ENCODE measurements at regions not wholly inside any gene's neighbourhood (a gene's known extent, or its start where the extent isn't known, plus 50 kb on each side); places are given as distances from the start of the nearest gene placed in this dataset.

DNA sequence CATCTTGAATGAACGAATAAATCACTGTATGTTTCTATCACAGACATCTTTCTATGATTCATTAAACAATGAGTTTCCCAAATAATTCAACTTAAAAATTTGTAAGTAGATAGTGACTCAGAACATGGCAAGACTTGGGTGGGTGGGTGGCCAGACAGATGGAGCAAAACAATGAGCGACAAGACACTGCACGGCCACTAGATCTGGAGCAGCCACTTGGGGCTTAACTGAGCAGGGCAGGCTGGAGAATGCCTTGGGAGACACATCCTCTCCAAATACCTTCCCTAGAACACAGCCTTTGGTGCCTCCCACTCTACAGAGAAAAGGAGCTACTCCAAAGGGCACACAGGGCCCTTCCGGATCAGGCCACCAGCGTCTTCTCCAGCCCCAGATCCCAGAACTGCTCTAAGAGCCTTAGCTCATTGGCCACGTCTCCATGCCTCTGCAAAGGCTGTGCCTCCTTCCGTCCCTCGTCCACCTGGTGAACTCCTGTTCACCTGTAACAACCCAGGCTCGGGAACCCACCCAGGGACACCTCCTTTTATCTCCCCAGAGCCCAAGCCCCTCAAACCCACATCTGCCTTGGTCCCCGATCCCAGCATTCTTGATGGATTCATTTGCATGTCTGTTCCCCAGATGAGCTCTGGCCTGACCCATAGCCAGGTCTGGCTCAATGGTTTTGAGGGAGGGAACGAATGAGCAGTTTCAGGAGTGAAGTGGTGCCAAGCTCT is 134.9 kb upstream of the IQSEC1 start:
- DNase-seq = no peak

DNA sequence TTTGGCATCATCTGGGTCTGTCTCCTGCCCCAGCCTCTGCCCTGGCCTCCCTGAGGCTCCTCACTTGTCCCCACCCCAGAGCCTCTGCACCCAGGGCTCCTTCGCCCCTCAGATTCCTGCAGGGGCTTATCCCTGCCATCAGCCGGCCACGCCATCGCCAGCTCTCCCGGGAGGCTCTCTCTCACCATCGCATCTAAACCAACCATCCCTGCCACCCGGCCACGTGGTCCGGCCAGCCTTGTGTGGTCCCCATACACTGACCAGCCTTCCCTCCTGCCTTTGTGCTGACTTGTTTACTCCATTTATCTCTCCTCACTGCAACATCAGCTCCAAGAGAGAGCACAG is 134.3 kb upstream of the IQSEC1 start:
- no peak for DNase-seq

DNA sequence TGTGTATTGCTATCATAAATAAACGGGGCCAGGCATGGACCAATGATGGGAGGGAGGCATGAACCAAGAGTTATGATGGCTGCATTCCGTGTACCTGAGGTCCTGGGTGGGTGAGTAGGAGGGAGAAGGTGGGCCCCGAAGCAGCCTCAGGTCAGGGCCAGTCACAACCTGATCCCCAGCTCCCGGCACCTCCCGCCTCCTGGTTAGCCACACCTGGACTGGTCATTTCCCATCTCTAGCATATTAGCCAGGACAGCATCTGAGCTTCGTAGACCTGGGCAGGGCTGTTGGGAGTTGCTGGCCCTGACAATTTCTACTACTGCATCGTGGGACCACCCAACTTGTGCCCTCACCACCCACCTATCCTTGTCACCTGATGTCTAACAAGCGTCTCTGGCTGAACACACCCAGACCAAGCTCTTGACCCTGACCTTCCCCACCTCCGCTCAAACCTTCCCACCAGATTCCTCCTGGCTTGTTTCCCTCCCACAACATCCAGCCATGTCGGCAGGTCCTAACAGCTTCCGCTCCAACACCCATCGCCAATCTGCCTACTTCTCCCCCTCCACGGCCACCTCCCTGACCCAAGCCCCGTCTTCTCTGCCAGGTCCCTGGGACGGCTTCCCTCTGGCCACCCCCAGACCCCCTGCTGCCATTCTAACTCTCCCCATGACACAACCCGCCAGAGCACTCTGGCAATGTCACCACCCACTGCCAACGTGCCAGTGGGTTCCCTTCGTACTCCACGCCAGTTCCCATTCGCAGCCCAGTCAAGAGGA is 133.8 kb upstream of the IQSEC1 start:
- no peak for DNase-seq

DNA sequence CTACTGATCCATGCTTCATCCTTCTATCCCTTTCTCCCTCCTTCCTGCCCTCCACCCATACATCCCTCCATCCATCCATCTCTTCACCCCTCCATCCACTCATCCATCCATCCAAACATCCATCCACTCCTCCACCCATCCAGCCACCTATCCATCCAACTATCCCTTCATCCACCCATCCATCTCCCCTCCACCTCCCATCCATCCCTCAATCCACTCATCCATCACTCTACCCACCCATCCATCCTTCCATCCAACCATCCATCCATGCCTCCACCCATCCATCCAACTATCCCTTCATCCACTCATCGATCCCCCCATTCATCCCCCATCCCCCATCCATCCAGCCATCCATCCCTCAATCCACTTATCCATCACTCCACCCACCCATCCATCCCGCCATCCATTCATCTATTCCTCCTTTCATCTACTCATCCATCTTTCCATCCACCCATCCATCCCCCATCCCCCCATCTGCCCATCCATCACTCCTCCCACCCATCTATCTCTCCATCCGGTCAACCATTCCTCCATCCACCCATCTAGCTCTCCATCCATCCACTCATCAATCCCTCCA is 132.4 kb upstream of the IQSEC1 start:
- no peak for DNase-seq

DNA sequence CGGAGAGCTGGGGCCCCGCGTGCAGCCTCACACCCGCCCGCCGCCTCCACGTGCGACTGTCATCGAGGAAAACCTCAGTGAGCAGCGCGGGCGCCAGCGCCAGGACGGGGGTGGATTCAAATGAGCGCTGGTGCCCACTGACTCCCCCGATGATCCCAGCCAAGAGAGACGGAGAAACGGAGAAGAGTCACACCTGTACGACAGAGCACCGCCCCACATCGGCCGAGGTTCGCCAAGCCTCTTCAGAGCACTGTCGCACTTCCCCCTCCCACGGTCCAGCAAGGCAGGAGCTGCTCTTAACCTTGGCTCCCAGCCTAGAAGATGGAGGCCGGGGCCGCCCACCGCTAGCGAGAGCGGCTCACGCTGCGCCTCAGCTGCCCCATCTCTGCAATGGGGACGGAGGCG is 130.9 kb upstream of the IQSEC1 start:
- no peak for DNase-seq

DNA sequence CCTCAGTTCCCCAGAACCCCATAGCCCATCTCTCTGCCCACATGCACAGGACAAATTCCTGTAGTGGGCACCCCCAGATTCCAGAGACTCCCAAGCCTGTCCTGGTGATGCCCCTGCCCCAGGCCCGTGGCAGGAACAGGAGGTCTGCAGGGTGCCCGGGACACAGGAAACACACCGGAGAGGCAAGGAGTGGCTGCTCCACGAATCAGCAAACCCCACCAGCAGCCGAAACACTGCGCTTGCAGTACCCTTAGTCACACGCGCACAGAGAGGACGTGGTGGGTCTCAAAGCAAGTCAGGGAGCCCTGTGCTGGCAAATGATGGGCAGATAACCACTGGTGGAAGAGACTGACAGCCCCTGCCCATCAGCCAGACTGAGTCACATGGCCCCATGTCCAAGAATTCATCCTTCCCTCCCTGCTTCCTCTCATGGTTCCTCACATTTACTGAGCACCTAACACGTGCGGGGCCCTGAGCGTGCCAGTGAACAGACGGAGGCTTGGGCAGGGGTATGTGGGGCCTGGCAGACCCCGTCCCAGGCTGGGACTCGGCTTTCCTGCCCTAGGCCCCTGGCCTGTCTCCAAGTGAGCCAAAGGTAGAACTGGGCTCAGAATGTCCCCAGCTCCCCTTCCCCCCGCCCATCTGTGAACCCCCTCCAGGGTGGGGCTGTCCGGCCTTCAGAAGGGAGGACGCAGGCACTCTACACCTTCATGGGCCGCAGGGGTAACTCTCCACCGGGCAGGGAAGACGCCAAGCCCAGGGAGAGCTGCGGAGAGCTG is 130.4 kb upstream of the IQSEC1 start:
- DNase-seq = no peak

DNA sequence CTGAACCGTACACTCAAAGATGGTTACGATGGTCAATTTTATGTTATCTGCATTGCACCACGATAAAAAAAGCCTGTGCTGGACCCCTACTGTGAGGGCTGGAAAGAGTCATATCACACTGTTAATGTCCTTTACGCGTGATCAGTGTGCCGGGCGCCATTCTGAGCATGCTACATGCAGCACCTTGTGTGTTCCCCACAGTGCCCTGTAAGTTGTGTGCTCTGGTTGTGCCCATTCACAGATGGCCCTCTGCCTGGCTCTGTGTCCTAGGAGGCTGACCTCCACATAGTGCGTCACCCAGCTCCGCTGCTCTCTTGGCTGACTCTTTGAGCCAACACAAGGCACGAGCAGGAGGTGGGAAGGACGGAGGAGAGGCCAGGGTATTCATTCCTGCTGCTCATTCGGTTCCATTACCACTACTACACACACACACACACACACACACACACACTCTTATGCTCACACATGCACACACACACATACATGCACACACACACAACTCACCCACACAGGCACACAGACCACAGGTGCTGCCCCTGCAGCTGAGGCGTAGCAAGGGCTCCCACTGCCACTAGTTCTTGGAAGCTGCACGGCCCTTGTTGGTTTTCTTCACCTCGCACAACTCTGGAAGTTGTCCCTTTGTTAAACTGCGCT is 129.6 kb upstream of the IQSEC1 start:
- no peak for DNase-seq

DNA sequence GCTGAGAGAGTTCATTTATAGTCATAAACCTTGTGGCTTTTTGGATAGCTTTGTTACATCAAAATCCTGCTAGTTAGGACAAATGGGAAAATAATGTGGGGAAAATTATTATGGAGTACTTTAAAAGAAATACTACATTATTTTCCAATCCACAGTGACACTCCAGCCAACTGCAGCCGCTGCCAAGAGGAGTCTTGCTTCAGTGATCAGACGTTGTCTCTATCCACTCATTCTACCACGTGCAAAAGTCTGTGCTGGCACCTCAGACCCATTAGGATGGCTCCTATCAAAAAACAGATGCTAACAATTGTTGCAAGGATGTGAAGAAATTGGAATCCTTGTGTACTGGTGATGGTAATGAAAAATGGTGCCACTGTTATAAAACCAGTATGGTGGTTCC is 128.6 kb upstream of the IQSEC1 start:
- DNase-seq = no peak

DNA sequence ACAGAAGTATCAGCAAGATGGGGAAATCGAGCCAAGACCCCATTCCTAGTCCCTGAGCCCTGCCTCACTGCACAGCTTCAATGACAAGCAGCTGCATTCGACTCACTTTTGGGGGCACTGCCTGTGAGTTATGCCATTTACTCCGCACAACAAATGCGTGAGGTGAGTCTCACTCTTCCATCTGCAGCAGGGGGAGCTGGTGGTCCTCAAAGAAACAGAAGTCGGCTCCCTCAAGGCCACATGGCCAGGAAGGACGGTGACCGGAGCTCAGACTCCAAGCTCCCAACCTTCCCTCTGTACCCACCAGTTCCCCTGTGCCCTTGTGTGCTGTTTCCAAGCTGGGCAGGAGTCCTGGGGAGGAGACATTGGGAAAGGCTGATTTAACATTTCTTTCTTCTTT is 127.7 kb upstream of the IQSEC1 start:
- no peak for DNase-seq

DNA sequence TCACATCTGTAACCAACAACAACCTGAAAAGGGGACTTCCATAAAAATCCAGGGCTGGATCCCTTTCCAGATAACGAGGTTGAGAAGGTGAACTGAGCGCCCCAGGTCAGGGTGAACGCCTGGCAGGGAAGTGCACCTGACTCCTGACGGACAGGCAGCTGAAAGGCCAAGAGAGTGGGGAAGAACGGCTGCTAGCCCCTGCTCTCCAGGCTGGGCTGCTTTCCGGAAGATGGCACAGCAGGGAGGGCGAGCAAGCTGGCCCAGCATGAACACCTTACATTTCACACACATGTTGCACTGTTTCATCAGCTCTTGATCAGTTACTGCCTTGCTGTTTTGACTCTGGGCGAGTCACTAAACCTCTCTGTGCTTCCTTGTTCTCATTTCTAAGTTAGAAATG is 127.2 kb upstream of the IQSEC1 start:
- DNase-seq = no peak

DNA sequence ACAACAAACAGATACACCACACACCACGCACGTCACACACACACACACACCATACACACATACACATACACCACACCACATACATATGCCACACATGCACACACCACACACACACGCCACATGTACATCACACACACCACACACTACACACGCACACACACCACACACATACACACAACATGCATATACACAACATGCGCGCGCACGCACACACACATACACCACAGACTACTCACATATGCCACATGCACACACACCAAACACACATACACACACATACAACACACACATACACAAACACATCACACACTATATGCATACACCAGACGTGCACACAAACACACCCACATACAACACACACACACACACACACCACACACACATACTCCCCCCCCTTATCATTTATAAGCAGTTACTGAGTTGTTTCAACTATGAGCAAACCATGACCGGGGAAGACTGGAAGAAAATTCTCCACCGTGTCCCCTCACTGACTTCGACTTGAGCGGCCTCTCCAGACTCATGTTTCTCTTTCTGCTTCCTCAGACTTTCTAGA is 126.7 kb upstream of the IQSEC1 start:
- DNase-seq = no peak

DNA sequence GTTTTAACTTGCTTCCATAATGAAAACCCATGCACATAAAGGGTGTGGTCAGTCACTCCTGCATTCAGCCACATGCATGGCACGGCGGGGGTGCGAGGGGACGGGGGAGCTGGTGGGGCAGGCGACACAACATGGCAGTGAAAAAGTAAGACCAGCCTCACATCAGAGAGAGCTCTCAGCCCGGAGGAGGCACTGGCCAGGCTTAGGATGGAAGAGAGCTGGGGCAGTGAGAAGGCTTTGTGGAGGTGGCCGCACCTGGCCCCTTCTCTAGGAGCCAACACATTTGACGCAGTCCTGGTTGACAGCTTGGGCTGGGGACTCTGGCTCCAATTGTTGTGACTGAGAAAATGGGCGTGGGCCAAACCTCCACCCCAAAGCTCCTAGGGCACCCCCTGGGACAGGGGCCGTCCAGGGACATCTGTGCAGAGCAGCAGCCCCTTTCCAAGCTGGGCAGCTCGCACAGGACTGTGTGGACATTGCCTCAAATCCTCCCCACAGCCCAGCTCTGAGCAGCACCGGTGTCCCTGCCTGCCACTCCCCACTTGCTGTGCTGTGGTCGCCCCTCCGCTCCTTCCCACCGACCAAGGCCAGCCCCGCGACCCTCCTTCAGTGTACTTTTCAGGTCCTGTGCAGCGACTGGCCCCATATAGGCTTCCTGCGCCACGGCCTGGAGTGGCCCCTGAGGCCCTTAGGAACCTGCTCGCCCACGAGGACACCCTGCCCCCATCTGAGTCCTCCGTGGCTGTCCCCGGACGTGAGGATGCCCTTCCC is 126.0 kb upstream of the IQSEC1 start:
- no peak for DNase-seq

DNA sequence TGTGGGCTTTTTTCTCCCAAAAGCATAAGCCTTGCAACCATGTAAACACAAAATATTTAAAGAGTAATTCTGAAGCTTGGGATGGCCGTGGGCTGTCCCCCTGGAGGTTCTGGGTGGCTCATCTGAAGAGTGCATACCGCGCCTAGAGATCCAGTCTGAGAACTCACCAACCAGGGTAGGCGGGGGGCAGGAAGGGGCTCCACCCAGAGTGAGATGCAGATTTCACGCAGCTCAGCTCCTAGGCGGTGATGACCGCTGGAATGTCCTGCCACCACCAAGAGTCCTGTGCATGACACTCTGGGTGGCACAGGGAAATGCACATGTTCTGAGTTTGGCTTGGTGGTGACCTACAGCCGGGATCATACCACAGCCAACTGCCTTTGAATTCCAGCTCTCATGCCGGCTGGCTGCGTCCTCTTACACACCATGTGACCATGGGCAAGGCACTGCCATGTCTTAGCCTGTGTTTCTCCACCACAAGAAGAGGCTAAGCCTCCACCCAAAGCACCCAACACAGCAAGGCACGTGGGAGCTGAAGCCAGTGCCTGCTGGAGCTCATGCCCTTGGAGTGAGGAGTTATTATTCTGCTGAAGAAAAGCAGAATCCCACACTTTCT is 125.1 kb upstream of the IQSEC1 start:
- DNase-seq = no peak

DNA sequence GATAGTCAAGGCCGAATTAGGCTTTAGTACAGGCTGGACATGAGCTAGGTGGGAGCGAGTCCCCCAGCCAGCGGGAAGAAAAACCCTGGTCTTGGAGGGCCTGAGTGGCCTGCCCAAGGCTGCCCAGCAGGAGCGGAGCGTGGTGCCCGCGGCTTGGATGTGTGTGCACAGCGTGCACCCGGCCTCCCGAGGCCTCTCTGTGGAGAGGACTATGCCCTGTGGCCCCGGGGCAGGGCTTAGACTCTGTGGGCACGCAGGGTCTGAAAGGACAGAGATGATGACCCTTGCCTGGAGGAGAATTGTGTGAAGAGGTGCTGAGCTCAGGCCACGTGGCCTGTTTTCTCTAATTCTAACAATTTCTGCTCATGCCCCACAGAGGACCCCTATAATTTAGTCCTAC is 124.6 kb upstream of the IQSEC1 start:
- DNase-seq = no peak

DNA sequence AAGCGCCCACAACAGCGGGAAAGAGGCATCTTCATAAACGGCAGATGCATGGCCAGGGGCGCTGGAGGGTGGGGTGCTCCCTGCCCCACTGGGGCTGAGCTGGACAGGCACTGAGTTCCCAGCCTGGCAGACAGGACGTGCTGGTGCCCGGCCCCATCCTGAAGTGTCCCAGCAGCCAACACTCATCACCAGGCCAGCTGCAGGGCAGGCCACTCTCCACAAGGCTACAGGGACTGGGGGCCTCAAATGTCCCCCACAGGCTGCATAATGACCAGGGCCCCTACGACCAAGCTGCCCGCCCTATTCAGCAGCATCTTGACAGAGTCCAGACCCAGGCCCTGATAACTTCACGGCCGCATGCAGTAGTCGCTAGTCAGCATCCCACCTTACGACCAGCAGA is 124.1 kb upstream of the IQSEC1 start:
- DNase-seq = no peak

DNA sequence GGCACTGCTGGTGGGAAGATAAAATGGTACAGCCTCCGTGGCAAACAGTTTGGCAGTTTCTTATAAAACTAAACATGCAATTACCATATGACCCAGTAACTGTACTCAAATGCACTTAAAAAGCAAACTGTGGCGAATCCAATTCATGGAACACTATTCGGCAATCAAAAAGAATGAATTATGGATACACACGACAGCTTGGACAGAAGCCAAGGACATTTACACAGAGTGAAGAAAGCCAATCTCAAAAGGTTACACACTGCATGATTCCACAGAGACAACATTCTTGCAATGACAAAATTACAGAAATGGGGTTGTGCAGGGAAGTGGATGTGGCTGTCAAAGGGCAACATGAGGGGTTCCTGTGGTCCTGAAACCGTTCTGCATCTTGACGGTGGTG is 122.1 kb upstream of the IQSEC1 start:
- no peak for DNase-seq

DNA sequence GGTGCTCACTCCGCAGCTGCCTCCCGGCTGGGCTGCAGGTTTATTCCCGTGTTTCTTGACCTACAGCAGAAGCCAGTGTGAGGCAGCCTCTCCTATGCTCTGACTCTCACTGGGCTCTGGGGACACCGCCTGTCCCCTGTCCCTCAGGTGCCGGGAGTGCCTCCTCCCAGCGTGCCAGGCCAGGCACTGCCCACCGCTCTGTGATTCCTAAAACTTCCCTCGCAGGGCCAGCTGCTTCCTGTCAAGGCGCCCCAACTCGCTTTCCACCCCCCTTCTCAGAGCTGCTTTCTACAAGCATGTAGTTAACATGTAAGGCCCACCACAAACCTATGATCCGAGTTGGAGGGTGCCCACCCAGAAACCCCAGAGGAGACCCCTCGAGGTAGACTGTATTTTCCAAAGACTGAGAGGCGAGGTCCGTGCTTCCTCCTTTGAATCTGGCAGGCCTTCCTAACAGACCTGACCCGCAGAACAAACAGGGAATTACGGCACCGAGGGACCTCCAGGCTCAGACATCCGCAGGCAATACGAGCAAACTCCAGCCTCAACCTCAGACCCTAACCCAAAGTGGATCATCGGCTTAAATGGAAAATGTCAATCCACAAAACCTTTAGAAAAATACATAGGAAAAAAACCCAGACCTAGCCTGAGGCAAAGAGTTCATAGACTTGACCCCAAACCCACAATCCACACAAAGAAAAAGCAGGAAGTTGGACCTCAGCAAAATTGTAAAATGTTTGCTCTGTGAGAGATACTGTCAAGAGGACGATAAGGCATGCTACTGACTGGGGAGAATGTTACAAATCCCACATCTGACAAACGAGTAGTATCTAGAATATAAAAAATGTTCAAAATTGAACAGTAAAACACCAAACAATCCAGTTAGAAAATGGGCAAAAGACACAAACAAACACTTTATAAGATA is 121.3 kb upstream of the IQSEC1 start:
- DNase-seq = no peak

DNA sequence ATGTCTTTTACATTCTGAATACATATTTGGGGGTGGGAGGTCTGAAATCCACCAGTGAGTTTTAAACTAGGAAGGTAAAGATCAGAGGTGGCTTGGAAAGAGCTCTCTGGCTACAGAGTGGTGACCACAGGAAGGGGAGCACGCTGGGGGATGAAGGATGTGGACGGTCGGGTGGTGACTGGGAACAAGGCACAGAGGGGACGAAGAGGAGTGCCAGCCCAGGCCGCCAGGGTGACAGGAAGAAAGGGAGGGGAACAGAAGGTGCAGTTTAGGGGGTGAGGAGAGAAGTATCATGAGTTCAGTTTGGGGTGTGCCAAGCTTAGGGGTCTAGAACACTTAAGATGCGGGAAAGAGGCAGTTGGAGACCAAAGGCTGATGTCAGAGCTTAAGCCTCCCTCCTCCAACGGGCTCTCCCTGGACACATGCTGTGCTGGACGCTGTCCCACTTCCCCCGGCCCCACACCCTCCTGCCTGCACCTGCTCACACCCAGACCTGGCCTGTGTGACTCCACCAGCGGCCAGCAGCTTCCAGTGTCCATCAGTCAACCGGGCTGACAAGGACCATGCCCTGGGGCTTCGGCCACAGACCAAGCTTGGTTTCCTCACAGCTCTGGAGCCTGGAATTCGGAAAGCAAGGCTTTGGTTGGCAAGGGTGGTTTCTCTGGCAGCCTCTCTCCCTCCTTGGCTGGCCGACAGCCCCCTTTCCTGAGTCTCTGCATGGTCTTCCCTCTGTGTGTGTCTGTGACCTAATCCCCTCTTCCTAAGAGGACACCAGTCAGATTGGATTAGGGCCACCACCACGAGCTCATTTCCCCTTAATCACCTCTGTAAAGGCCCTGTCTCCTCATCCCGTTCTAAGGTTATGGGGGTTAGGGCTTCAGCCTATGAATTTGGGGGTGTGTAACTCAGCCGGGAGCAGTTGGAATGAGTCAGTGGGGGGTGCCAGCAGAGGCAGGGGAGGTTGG is 120.4 kb upstream of the IQSEC1 start:
- DNase-seq = no peak

All from SW 1271 (cell line).